ENCODE measurements at regions not wholly inside any gene's neighbourhood (a gene's known extent, or its start where the extent isn't known, plus 50 kb on each side); places are given as distances from the start of the nearest gene placed in this dataset.

DNA sequence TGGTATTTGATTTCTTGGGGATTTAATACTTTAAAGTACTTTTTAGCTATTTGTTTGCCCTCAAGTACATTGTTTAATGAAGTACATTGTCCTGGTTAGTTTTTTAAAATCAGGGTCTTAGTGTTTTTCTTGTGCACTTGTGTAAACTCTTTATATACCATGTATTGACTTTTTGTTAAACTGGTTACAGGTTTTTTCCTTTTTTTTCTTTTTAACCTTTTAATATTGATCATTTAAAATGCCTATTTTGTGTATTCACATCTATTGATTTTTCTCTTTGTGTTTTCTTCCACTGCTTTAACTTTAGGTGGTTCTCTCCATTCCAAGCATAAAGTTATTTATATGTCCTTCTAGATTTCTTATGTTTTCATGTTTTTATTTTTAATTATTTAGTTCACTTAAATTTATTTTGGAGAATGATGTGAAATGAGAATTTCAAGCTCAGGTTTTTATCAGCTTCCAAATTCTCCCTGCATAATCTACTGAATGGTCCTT, 84.5 kb upstream of the MYCN start (continued):
- no peak for TF ChIP-seq GATA3 (IDR thresholded peaks at IDR 0.05; ENCODE audit: borderline replicate concordance)

DNA sequence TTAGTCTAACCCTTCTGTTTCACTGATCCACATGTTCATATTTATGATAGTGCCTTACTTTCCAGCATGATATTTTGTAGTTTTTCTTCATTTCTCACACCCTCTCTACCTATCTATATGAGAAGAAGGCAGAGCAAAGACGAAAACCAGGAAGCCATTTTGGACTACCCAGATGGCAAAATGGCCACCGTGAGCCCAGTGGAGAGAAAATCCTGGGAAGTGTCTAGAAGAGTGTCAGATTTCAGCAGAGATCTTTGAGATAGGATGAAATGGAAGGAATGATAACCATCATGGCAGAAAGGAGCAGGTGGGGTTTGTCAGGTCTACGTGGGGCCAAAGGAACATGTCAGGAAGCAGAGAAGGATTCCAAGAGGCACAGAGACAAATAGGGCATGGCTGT, 84.0 kb upstream of the MYCN start:
- FAIRE-seq (no peak), ATAC-seq (no peak), DNase-seq (ENCODE audit: low read depth in 1 of 2, low spot score in 1 of 2) (no peak)
- no peak overlapping the region for H3K4me3 ChIP-seq
- H3K27ac ChIP-seq, result no peak overlapping the region
- TF ChIP-seq GATA3 (IDR thresholded peaks at IDR 0.05; ENCODE audit: borderline replicate concordance) (no peak), HOXB5 (CRISPR knock-in tag; IDR thresholded peaks at IDR 0.05) (no peak), RARB (CRISPR knock-in tag; IDR thresholded peaks at IDR 0.05) (no peak), SREBF2 (IDR thresholded peaks at IDR 0.05) (no peak), ZSCAN20 (CRISPR knock-in tag; IDR thresholded peaks at IDR 0.05) (no peak), EHMT2 (IDR thresholded peaks at IDR 0.05; ENCODE audit: low read depth) (no peak), PHF8 (IDR thresholded peaks at IDR 0.05; ENCODE audit: borderline replicate concordance, low read depth) (no peak), KDM5A (IDR thresholded peaks at IDR 0.05) (no peak), MAZ (IDR thresholded peaks at IDR 0.05; ENCODE audit: borderline replicate concordance, low read depth, low read length) (no peak), EP300 (IDR thresholded peaks at IDR 0.05) (no peak), CBX2 (IDR thresholded peaks at IDR 0.05; ENCODE audit: borderline replicate concordance, low read depth) (no peak), CEBPB (IDR thresholded peaks at IDR 0.05) (no peak), MYC (IDR thresholded peaks at IDR 0.05; ENCODE audit: borderline replicate concordance, low read length) (no peak), RAD21 (conservative IDR thresholded peaks at IDR 0.05 in 1 of 2, IDR thresholded peaks at IDR 0.05 in 1 of 2) (no peak), MAFK (IDR thresholded peaks at IDR 0.05; ENCODE audit: partially characterized antibody) (no peak), FOSB (CRISPR knock-in tag; IDR thresholded peaks at IDR 0.05) (no peak), ESRRA (IDR thresholded peaks at IDR 0.05; ENCODE audit: borderline replicate concordance, low read length) (no peak)
- TF ChIP-seq, protein P1, sequence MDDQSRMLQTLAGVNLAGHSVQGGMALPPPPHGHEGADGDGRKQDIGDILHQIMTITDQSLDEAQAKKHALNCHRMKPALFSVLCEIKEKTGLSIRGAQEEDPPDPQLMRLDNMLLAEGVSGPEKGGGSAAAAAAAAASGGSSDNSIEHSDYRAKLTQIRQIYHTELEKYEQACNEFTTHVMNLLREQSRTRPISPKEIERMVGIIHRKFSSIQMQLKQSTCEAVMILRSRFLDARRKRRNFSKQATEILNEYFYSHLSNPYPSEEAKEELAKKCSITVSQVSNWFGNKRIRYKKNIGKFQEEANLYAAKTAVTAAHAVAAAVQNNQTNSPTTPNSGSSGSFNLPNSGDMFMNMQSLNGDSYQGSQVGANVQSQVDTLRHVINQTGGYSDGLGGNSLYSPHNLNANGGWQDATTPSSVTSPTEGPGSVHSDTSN (IDR thresholded peaks at IDR 0.05), result no peak
- TF ChIP-seq, protein P2, sequence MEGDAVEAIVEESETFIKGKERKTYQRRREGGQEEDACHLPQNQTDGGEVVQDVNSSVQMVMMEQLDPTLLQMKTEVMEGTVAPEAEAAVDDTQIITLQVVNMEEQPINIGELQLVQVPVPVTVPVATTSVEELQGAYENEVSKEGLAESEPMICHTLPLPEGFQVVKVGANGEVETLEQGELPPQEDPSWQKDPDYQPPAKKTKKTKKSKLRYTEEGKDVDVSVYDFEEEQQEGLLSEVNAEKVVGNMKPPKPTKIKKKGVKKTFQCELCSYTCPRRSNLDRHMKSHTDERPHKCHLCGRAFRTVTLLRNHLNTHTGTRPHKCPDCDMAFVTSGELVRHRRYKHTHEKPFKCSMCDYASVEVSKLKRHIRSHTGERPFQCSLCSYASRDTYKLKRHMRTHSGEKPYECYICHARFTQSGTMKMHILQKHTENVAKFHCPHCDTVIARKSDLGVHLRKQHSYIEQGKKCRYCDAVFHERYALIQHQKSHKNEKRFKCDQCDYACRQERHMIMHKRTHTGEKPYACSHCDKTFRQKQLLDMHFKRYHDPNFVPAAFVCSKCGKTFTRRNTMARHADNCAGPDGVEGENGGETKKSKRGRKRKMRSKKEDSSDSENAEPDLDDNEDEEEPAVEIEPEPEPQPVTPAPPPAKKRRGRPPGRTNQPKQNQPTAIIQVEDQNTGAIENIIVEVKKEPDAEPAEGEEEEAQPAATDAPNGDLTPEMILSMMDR (IDR thresholded peaks at IDR 0.05), result no peak
- ChIA-PET POLR2A (no interaction called here), CTCF (interaction anchor here (1.4 kb wide), 1 partner anchor 132 kb away, joined by 3 read pairs; no protein-coding TSS in a partner anchor)
- H3K4me1 ChIP-seq, result no peaks in the 10 kb centered on the region
- 35% methylated on average over 3 of the region's 3 CpGs for WGBS (ENCODE audit: missing lambda C conversion rate)
- no peak overlapping the region for H3K4me2 ChIP-seq
- H3K9me3 ChIP-seq, result no peaks in the 10 kb centered on the region; the same call in 2 of the 3 replicates

DNA sequence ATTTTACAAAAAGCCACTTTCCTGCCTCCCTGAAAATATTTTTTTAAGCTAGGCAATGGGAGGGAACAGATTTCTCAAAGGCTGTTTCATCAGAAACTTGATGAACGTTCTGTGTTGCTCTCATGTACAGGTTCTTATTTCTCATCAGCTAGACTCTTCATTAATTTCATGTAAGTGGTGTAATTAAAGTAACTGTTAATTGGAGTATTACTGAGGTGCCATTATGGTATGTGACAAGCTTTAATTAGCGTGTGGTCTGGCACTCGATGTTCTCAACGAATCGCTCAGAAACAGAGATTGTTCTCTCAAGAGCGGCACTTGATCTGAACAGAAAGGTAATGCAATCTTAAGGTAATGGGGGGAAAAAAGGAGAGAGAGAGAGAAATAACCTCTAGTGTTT, 81.9 kb upstream of the MYCN start:
- no peak for FAIRE-seq
- H3K9me3 ChIP-seq, result no peaks in the 10 kb centered on the region; the same call in 2 of the 3 replicates
- ATAC-seq, result no peak
- H3K4me3 ChIP-seq, result no peak overlapping the region
- CTCF ChIA-PET, result no interaction called here
- H3K4me1 ChIP-seq, result no peaks in the 10 kb centered on the region
- no peak overlapping the region for H3K4me2 ChIP-seq
- DNase-seq (ENCODE audit: low read depth in 1 of 2, low spot score in 1 of 2), result no peak
- WGBS (ENCODE audit: missing lambda C conversion rate), result 72% methylated on average over 6 of the region's 6 CpGs
- H3K27ac ChIP-seq, result no peak overlapping the region
- POLR2A ChIA-PET, result no interaction called here
- TF ChIP-seq FOSL2 (IDR thresholded peaks at IDR 0.05), result no peak
- no peak for TF ChIP-seq FOSL2 (CRISPR knock-in tag; IDR thresholded peaks at IDR 0.05)
- TF ChIP-seq, protein P2 (IDR thresholded peaks at IDR 0.05), result no peak
- TF ChIP-seq, protein P3, sequence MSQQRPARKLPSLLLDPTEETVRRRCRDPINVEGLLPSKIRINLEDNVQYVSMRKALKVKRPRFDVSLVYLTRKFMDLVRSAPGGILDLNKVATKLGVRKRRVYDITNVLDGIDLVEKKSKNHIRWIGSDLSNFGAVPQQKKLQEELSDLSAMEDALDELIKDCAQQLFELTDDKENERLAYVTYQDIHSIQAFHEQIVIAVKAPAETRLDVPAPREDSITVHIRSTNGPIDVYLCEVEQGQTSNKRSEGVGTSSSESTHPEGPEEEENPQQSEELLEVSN (IDR thresholded peaks at IDR 0.05; ENCODE audit: borderline replicate concordance, low read depth), result no peak
- TF ChIP-seq POLR2AphosphoS2 (conservative IDR thresholded peaks at IDR 0.05; ENCODE audit: low read length), result no peak
- TF ChIP-seq, protein P4, sequence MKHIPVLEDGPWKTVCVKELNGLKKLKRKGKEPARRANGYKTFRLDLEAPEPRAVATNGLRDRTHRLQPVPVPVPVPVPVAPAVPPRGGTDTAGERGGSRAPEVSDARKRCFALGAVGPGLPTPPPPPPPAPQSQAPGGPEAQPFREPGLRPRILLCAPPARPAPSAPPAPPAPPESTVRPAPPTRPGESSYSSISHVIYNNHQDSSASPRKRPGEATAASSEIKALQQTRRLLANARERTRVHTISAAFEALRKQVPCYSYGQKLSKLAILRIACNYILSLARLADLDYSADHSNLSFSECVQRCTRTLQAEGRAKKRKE (CRISPR knock-in tag; IDR thresholded peaks at IDR 0.05; ENCODE audit: low read depth), result no peak
- no peak for TF ChIP-seq MAFK (IDR thresholded peaks at IDR 0.05; ENCODE audit: partially characterized antibody)
- no peak for TF ChIP-seq GATA3 (IDR thresholded peaks at IDR 0.05; ENCODE audit: borderline replicate concordance)
- no peak for TF ChIP-seq TP53 (CRISPR knock-in tag; IDR thresholded peaks at IDR 0.05)
- TF ChIP-seq FOSB (CRISPR knock-in tag; IDR thresholded peaks at IDR 0.05), result no peak
- TF ChIP-seq ESRRA (IDR thresholded peaks at IDR 0.05; ENCODE audit: borderline replicate concordance, low read length), result no peak
- no peak for TF ChIP-seq RFX5 (IDR thresholded peaks at IDR 0.05)
- TF ChIP-seq EHMT2 (IDR thresholded peaks at IDR 0.05; ENCODE audit: low read depth), result no peak
- no peak for TF ChIP-seq SREBF2 (IDR thresholded peaks at IDR 0.05)
- no peak for TF ChIP-seq TFCP2L1 (CRISPR knock-in tag; IDR thresholded peaks at IDR 0.05)
- no peak for TF ChIP-seq CHD4 (IDR thresholded peaks at IDR 0.05; ENCODE audit: borderline replicate concordance)
- TF ChIP-seq RAD21 (conservative IDR thresholded peaks at IDR 0.05 in 1 of 2, IDR thresholded peaks at IDR 0.05 in 1 of 2), result no peak

All from A549 (cell line).